GM13977 (cell line): ENCODE measurements at regions not wholly inside any gene's neighbourhood (a gene's known extent, or its start where the extent isn't known, plus 50 kb on each side); places are given as distances from the start of the nearest gene placed in this dataset.
"Not testable (repeated sequence)": the region's sequence is repeated elsewhere in the genome, so short reads cannot be mapped to it uniquely, and the experiment has no call there.

ENCODE experiments used
- DNase-seq: peaks from one replicate; pipeline ENCODE4 v3.0.0; 2012; ENCODE audit warnings: low spot score
- in situ Hi-C: fragments of 300-500 bp; cut with MboI; formaldehyde crosslinking; loops from one replicate; pipeline ENCODE4 v1.12.0; 2022; ENCODE audit warnings: low sequenced_read_pairs, low pct_unique_long_range_greater_than_20kb, mixed read lengths, inconsistent platforms; ENCODE audit not compliant: unreplicated experiment
- TF ChIP-seq, protein P1 (sequence below): IDR thresholded peaks from 2 replicates; pipeline ENCODE4 v1.5.1; 2012; ENCODE audit warnings: mild to moderate bottlenecking, control low read depth; ENCODE audit not compliant: insufficient read depth; ENCODE audit errors: extremely low read depth, missing control alignments

DNA sequence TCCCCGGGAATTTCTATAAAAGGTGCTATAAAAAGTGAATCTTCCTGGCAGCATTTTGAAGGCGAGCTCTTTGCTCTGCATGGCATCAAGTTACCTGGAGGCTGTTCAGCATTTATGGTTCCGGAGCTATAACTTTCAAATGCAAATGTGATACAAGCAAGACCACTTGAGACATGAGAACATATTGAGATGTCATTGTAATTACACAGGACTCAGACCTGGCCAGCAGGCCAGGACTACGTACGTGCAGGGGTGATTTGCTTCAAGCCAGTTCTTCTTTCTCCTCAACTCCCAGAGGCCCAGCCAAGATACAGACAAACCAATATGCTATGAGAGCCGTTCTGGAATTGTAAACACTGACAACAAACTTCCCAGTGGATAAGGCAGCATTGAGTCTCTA, 227.4 kb upstream of the FAT3 start:
- TF ChIP-seq, protein P1, sequence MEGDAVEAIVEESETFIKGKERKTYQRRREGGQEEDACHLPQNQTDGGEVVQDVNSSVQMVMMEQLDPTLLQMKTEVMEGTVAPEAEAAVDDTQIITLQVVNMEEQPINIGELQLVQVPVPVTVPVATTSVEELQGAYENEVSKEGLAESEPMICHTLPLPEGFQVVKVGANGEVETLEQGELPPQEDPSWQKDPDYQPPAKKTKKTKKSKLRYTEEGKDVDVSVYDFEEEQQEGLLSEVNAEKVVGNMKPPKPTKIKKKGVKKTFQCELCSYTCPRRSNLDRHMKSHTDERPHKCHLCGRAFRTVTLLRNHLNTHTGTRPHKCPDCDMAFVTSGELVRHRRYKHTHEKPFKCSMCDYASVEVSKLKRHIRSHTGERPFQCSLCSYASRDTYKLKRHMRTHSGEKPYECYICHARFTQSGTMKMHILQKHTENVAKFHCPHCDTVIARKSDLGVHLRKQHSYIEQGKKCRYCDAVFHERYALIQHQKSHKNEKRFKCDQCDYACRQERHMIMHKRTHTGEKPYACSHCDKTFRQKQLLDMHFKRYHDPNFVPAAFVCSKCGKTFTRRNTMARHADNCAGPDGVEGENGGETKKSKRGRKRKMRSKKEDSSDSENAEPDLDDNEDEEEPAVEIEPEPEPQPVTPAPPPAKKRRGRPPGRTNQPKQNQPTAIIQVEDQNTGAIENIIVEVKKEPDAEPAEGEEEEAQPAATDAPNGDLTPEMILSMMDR: no peak

DNA sequence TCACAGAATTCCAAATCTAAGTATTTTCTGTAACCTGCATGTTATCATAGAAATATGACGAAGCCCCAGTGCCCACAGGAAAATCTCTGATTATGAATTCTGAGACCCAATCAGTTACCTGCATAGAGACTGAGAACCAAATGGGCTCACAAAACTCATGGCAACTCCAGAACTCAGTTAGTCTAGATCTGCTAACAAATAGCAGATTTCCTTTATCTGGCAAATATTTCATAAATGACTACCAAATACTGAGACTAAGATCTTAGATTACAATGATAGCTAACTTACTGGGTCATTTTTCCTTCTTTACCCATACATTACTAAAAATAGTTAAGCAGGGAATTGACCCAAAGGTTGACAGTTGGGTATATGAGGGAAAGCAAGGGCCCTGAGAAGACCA, 228.1 kb upstream of the FAT3 start:
- TF ChIP-seq, protein P1: no peak
- in situ Hi-C loops: no loop called here
- DNase-seq: no peak

More for the DNA sequence above, 227.4 kb upstream of the FAT3 start:
- DNase-seq: no peak
- in situ Hi-C loops: no loop called here

DNA sequence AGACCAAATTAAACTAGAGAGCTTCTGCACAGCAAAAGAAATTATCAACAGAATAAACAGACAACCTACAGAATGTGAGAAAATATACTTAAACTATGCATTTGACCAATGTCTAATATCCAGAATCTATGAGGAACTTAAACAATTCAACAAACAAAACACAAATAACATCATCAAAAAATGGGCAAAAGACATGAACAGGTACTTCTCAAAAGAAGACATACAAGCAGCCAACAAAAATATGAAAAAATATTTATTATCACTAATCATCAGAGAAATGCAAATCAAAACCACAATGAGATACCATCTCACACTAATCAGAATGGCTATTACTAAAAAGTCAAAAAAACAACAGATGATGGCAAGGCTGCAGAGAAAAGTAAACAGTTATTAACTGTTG, 236.2 kb upstream of the FAT3 start:
- DNase-seq, in situ Hi-C loops: not testable (repeated sequence)

DNA sequence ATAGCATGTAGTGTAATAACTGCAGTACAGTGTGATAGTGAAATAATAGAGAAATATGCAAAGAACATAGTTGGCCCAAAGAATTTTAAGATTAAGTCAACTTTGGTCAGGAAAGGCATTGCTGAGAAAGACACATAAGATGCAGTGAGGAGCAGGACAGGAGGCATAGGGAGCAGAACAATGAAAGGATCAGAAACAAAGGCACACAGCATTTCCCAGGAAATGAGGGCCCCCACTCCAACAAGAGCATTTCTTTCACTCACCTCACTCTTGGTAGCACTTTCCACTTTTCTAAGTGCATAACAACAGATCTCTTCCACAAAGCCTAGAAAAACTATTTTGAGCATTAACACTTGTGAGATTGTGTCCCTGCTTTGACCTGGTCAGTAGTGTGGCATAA, 238.4 kb upstream of the FAT3 start:
- in situ Hi-C loops: no loop called here
- DNase-seq: no peak
- TF ChIP-seq, protein P1: no peak

DNA sequence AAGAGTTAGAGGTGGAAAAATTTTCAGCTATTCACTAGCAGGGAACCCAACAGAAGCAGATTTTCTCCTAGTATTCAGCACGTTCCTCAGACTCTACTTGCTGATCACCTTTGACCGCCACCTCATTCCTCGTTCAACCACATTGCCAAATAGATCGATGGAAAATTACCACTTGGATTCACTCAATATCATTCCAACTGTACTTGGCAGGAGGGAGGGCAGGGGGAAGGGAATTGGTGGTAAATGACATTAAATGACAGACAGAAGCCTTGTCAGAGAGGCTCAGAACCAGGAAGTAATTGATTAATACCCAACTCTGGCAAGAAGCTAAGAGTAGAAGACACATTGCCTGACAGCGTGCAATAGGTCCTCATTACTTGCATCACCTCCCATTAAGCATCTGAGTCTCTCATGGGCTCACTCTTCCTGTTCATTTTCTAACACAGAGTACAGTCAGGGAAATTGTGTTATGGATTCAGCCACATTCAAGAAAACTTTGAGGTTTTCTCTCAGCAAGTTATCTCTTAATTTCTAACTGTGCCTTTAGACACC, 240.5 kb upstream of the FAT3 start:
- DNase-seq: no peak
- in situ Hi-C loops: no loop called here
- TF ChIP-seq, protein P1: no peak

DNA sequence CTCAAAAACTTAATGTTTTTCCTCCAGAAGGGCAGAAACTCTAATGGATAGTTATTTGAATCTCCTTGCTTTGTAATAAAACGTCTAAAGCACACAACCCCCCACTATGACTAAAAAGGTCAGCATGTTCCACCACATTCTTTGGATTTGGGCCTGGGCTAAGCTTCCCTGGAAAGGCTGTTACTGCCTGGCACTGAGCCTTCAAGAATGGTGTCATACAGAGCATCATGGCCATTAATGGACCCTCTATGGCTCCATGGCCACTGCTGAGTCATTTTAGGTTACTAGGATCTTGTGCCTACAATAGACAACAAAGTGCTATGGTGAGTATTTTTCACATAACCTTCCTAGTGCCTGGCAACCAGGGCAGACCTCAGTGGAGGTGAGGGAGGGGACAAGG, 242.6 kb upstream of the FAT3 start:
- in situ Hi-C loops: no loop called here
- DNase-seq: no peak
- TF ChIP-seq, protein P1: no peak

DNA sequence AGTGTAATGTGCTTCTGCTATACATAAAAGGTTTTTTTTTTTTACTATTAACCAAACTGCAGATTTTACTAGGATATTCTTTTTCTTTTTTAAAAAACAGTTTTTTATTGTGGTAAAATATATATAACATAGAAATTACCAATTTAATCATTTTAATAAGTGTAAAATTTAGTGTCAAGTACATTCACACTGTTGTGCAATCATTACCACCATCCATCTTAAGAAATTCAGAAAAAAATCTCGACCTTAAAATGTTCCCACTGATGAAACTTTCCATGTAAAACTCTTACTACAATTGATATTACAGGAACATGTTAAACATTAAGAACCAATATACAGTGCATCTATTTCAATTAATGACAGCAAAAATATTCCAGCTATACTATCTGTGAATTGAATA, 244.8 kb upstream of the FAT3 start:
- no peak for DNase-seq
- in situ Hi-C loops: no loop called here

More for the DNA sequence above, 244.8 kb upstream of the FAT3 start:
- TF ChIP-seq, protein P1: no peak
